ENCODE measurements at regions not wholly inside any gene's neighbourhood (a gene's known extent, or its start where the extent isn't known, plus 50 kb on each side); places are given as distances from the start of the nearest gene placed in this dataset.
"Not testable (repeated sequence)": the region's sequence is repeated elsewhere in the genome, so short reads cannot be mapped to it uniquely, and the experiment has no call there.

- no peak for DNase-seq
- TF ChIP-seq, protein P1, sequence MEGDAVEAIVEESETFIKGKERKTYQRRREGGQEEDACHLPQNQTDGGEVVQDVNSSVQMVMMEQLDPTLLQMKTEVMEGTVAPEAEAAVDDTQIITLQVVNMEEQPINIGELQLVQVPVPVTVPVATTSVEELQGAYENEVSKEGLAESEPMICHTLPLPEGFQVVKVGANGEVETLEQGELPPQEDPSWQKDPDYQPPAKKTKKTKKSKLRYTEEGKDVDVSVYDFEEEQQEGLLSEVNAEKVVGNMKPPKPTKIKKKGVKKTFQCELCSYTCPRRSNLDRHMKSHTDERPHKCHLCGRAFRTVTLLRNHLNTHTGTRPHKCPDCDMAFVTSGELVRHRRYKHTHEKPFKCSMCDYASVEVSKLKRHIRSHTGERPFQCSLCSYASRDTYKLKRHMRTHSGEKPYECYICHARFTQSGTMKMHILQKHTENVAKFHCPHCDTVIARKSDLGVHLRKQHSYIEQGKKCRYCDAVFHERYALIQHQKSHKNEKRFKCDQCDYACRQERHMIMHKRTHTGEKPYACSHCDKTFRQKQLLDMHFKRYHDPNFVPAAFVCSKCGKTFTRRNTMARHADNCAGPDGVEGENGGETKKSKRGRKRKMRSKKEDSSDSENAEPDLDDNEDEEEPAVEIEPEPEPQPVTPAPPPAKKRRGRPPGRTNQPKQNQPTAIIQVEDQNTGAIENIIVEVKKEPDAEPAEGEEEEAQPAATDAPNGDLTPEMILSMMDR (IDR thresholded peaks at IDR 0.05): no peak
- Histone ChIP-seq H3K4me1 (no peaks in the 10 kb centered on the region), H3K9me3 (no peaks in the 10 kb centered on the region), H3K27ac (no peak overlapping the region), H3K4me3 (no peak overlapping the region), H3K36me3 (no peaks in the 10 kb centered on the region), H3K27me3 (no peaks in the 10 kb centered on the region)
- intact Hi-C loops (cut with DNase I): no loop called here
- no peak for ATAC-seq
Measured at GRCh38 chr9:29068461-29068860, 1495.2 kb upstream of the C9orf72 start.

DNA sequence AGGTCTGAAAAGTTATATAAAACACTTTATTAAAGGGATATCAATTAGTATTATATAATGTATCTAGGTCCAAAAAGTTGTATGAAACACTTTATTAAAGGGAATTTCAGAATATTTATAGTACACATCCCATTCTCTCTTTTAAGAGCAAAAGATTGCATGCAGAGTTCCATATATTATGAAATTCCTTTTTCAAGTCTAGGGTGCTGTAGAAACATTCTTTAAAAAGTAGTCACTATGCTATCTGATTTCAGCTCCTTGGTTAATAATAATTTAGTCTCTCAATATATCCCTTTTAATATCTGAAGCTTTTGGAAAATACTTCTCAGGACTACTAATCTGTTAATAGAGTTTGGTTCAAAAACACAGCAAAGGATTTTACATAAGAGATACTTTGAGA lies 1496.1 kb upstream of the C9orf72 start:
- no peaks in the 10 kb centered on the region for H3K9me3 ChIP-seq
- DNase-seq (no peak), ATAC-seq (no peak)
- no peaks in the 10 kb centered on the region for H3K4me1 ChIP-seq
- TF ChIP-seq, protein P1 (IDR thresholded peaks at IDR 0.05): no peak
- no peaks in the 10 kb centered on the region for H3K27me3 ChIP-seq
- intact Hi-C loops (cut with DNase I): no loop called here
- no peak overlapping the region for H3K4me3 ChIP-seq
- H3K36me3 ChIP-seq: no peaks in the 10 kb centered on the region
- no peak overlapping the region for H3K27ac ChIP-seq

- H3K9me3 ChIP-seq: peaks cover 0 to 6% of the 10 kb centered on the region in 2 donors
- H3K27ac ChIP-seq: no peak overlapping the region
- no peaks in the 10 kb centered on the region for H3K4me1 ChIP-seq
- no peak overlapping the region for H3K4me3 ChIP-seq
- intact Hi-C loops (cut with DNase I): no loop called here
- TF ChIP-seq, protein P1 (IDR thresholded peaks at IDR 0.05): no peak
- ATAC-seq (no peak), DNase-seq (no peak)
- H3K27me3 ChIP-seq: no peaks in the 10 kb centered on the region
- no peaks in the 10 kb centered on the region for H3K36me3 ChIP-seq
Measured at GRCh38 chr9:29078063-29078666, 1504.9 kb upstream of the C9orf72 start.

GRCh38 chr9:29100762-29101161 lies 1527.5 kb upstream of the C9orf72 start:
- intact Hi-C loops (cut with DNase I): no loop called here
- H3K27me3 ChIP-seq: no peaks in the 10 kb centered on the region
- peaks cover 0 to 13% of the 10 kb centered on the region in 2 donors for H3K9me3 ChIP-seq
- ATAC-seq: no peak
- H3K36me3 ChIP-seq: no peaks in the 10 kb centered on the region
- DNase-seq: no peak
- no peaks in the 10 kb centered on the region for H3K4me1 ChIP-seq
- no peak overlapping the region for H3K27ac ChIP-seq
- no peak overlapping the region for H3K4me3 ChIP-seq
- TF ChIP-seq, protein P1 (IDR thresholded peaks at IDR 0.05): no peak

DNA sequence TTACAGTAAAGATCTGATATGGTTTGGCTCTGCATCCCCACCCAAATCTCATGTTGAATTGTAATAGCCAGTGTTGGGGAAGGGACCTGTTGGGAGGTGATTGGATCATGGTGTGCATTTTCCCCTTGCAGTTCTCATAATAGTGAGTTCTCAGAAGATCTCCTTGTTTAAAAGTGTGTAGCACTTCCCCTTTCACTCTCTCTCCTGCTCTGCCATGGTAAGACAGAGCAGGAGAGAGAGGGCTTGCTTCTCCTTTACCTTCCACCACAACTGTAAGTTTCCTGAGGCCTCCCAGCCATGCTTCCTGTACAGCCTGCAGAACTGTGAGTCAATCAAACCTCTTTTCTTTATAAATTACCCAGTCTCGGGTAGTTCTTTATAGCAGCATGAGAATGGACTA lies 1530.9 kb upstream of the C9orf72 start:
- H3K36me3 ChIP-seq; H3K4me3 ChIP-seq; H3K27me3 ChIP-seq; DNase-seq; H3K27ac ChIP-seq; ATAC-seq; H3K4me1 ChIP-seq; intact Hi-C loops (cut with DNase I); H3K9me3 ChIP-seq: not testable (repeated sequence)

DNA sequence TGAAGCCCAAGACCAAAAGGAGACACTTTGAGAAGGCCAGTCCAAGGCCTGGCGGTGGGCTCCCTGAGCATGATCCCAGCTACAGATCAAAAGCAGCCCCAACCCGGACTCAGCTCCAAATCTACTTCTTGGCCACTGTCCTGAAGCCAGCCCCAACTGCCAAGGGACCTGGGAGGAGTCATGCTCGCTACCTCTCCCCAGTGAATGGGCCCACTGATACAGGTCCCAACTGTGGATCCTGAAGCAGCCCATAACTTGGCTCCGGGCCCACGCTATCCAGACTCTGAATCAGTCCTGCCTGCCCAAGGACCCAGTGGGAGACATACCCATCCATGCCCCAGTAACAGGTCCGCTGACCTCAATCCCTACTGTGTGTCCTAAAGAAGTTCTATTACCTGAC lies 1545.3 kb upstream of the C9orf72 start:
- DNase-seq (peak in 1 of 4 donors; percentile 46), ATAC-seq (no peak)
- Histone ChIP-seq H3K27ac (no peak overlapping the region), H3K4me3 (no peak overlapping the region), H3K4me1 (no peaks in the 10 kb centered on the region), H3K36me3 (no peaks in the 10 kb centered on the region), H3K9me3 (peaks cover 0 to 5% of the 10 kb centered on the region in 2 donors), H3K27me3 (no peaks in the 10 kb centered on the region)
- TF ChIP-seq, protein P1 (IDR thresholded peaks at IDR 0.05): no peak
- intact Hi-C loops (cut with DNase I): no loop called here
